Activated CD8-positive, alpha-beta T cell treated with anti-CD3 and anti-CD28 coated beads, Interleukin-2, amount 10 ng/mL, durations not matched to agents 7 days and 5 days (primary cell): ENCODE measurements at regions not wholly inside any gene's neighbourhood (a gene's known extent, or its start where the extent isn't known, plus 50 kb on each side); places are given as distances from the start of the nearest gene placed in this dataset.

Experiments
- ATAC-seq: fragments of 150-1000 bp; cut with Tn5 transposase; one replicate; pipeline ENCODE4 v1.10.0; 2021; ENCODE audit warnings: moderate library complexity
- CTCF ChIA-PET: fragments of 350-600 bp; sonication (Branson Sonifier 250); formaldehyde crosslinking; loops from one replicate; lab custom pipeline; 2021; ENCODE audit warnings: antibody characterized with exemption; lab: Charles Lee
- POLR2A ChIA-PET: fragments of 350-600 bp; sonication (Branson Sonifier 250); formaldehyde crosslinking; loops from one replicate; lab custom pipeline; 2021; ENCODE audit warnings: antibody characterized with exemption; lab: Charles Lee
- DNase-seq: peaks from one replicate; pipeline ENCODE4 v3.0.0-alpha.2; 2020
- H3K27ac Mint-ChIP-seq: one replicate; pipeline ENCODE4 v1.8.0; 2021; ENCODE audit warnings: mild to moderate bottlenecking, mixed read lengths
- H3K27me3 Mint-ChIP-seq: one replicate; pipeline ENCODE4 v1.8.0; 2021; ENCODE audit warnings: low read depth, mixed read lengths
- H3K36me3 Mint-ChIP-seq: one replicate; pipeline ENCODE4 v1.8.0; 2021; ENCODE audit warnings: low read depth, mixed read lengths
- H3K4me1 Mint-ChIP-seq: one replicate; pipeline ENCODE4 v1.8.0; 2021; ENCODE audit warnings: low read depth, mixed read lengths
- H3K4me3 Mint-ChIP-seq: one replicate; pipeline ENCODE4 v1.8.0; 2021; ENCODE audit warnings: mild to moderate bottlenecking, mixed read lengths
- H3K9me3 Mint-ChIP-seq: one replicate; pipeline ENCODE4 v1.8.0; 2022; ENCODE audit warnings: mixed read lengths; ENCODE audit not compliant: insufficient read depth

- POLR2A ChIA-PET = no interaction called here
- H3K36me3 Mint-ChIP-seq = no peaks in the 10 kb centered on the region
- DNase-seq (no peak), ATAC-seq (no peak)
- no peaks in the 10 kb centered on the region for H3K9me3 Mint-ChIP-seq
- no peak overlapping the region for H3K4me3 Mint-ChIP-seq
- no peak overlapping the region for H3K27ac Mint-ChIP-seq
- no peaks in the 10 kb centered on the region for H3K4me1 Mint-ChIP-seq
- CTCF ChIA-PET = no interaction called here
- H3K27me3 Mint-ChIP-seq = no peaks in the 10 kb centered on the region
Measured at GRCh38 chr2:187084524-187084923, 235.6 kb upstream of the ZSWIM2 start.

- DNase-seq (no peak), ATAC-seq (no peak)
- Mint-ChIP-seq H3K27me3 (no peaks in the 10 kb centered on the region), H3K4me3 (no peak overlapping the region), H3K4me1 (no peaks in the 10 kb centered on the region), H3K27ac (no peak overlapping the region), H3K36me3 (no peaks in the 10 kb centered on the region), H3K9me3 (no peaks in the 10 kb centered on the region)
- ChIA-PET CTCF (no interaction called here), POLR2A (no interaction called here)
Measured at GRCh38 chr2:187081461-187081860, 232.5 kb upstream of the ZSWIM2 start.

GRCh38 chr2:187079901-187080300 lies 230.9 kb upstream of the ZSWIM2 start:
- no peak for DNase-seq
- no peaks in the 10 kb centered on the region for H3K9me3 Mint-ChIP-seq
- no peak overlapping the region for H3K4me3 Mint-ChIP-seq
- H3K36me3 Mint-ChIP-seq = no peaks in the 10 kb centered on the region
- H3K27ac Mint-ChIP-seq = no peak overlapping the region
- H3K4me1 Mint-ChIP-seq = no peaks in the 10 kb centered on the region
- no peak for ATAC-seq
- CTCF ChIA-PET = no interaction called here
- POLR2A ChIA-PET = no interaction called here
- no peaks in the 10 kb centered on the region for H3K27me3 Mint-ChIP-seq

- Mint-ChIP-seq H3K36me3 (no peaks in the 10 kb centered on the region), H3K9me3 (no peaks in the 10 kb centered on the region), H3K4me1 (no peaks in the 10 kb centered on the region), H3K4me3 (no peak overlapping the region), H3K27ac (no peak overlapping the region), H3K27me3 (no peaks in the 10 kb centered on the region)
- POLR2A ChIA-PET = no interaction called here
- DNase-seq (no peak), ATAC-seq (no peak)
- CTCF ChIA-PET = interaction anchor here (0.6 kb wide), 1 partner anchor 34 kb away, joined by 3 read pairs; no protein-coding TSS in a partner anchor
Measured at GRCh38 chr2:187078297-187078696, 229.3 kb upstream of the ZSWIM2 start.

GRCh38 chr2:187075671-187076070 lies 226.7 kb upstream of the ZSWIM2 start:
- no peak overlapping the region for H3K27ac Mint-ChIP-seq
- no peaks in the 10 kb centered on the region for H3K9me3 Mint-ChIP-seq
- no peaks in the 10 kb centered on the region for H3K27me3 Mint-ChIP-seq
- H3K4me3 Mint-ChIP-seq = no peak overlapping the region
- POLR2A ChIA-PET = no interaction called here
- H3K4me1 Mint-ChIP-seq = no peaks in the 10 kb centered on the region
- no peaks in the 10 kb centered on the region for H3K36me3 Mint-ChIP-seq
- no peak for DNase-seq
- ATAC-seq = no peak
- CTCF ChIA-PET = no interaction called here

- Mint-ChIP-seq H3K36me3 (no peaks in the 10 kb centered on the region), H3K4me1 (no peaks in the 10 kb centered on the region), H3K4me3 (no peak overlapping the region), H3K9me3 (no peaks in the 10 kb centered on the region), H3K27ac (no peak overlapping the region), H3K27me3 (no peaks in the 10 kb centered on the region)
- ChIA-PET POLR2A (no interaction called here), CTCF (no interaction called here)
- DNase-seq = no peak
- ATAC-seq = no peak
Measured at GRCh38 chr2:187075199-187075635, 226.2 kb upstream of the ZSWIM2 start.

- Mint-ChIP-seq H3K36me3 (no peaks in the 10 kb centered on the region), H3K9me3 (no peaks in the 10 kb centered on the region), H3K4me1 (no peaks in the 10 kb centered on the region), H3K27ac (no peak overlapping the region), H3K4me3 (no peak overlapping the region), H3K27me3 (no peaks in the 10 kb centered on the region)
- no peak for DNase-seq
- no peak for ATAC-seq
- ChIA-PET CTCF (no interaction called here), POLR2A (no interaction called here)
Measured at GRCh38 chr2:187058198-187058597, 209.2 kb upstream of the ZSWIM2 start.

- ATAC-seq = no peak
- no peaks in the 10 kb centered on the region for H3K4me1 Mint-ChIP-seq
- CTCF ChIA-PET = no interaction called here
- no peak for DNase-seq
- H3K4me3 Mint-ChIP-seq = no peak overlapping the region
- no peaks in the 10 kb centered on the region for H3K36me3 Mint-ChIP-seq
- H3K27ac Mint-ChIP-seq = no peak overlapping the region
- no peaks in the 10 kb centered on the region for H3K9me3 Mint-ChIP-seq
- no peaks in the 10 kb centered on the region for H3K27me3 Mint-ChIP-seq
- POLR2A ChIA-PET = no interaction called here
Measured at GRCh38 chr2:187057466-187057865, 208.5 kb upstream of the ZSWIM2 start.

GRCh38 chr2:187056416-187057334 lies 207.7 kb upstream of the ZSWIM2 start:
- no peaks in the 10 kb centered on the region for H3K27me3 Mint-ChIP-seq
- H3K27ac Mint-ChIP-seq = no peak overlapping the region
- no peak overlapping the region for H3K4me3 Mint-ChIP-seq
- DNase-seq (no peak), ATAC-seq (no peak)
- CTCF ChIA-PET = no interaction called here
- H3K36me3 Mint-ChIP-seq = no peaks in the 10 kb centered on the region
- H3K9me3 Mint-ChIP-seq = no peaks in the 10 kb centered on the region
- no peaks in the 10 kb centered on the region for H3K4me1 Mint-ChIP-seq
- POLR2A ChIA-PET = no interaction called here

- no peaks in the 10 kb centered on the region for H3K27me3 Mint-ChIP-seq
- H3K36me3 Mint-ChIP-seq = no peaks in the 10 kb centered on the region
- DNase-seq (no peak), ATAC-seq (no peak)
- no peaks in the 10 kb centered on the region for H3K9me3 Mint-ChIP-seq
- H3K27ac Mint-ChIP-seq = no peak overlapping the region
- CTCF ChIA-PET = no interaction called here
- POLR2A ChIA-PET = no interaction called here
- no peak overlapping the region for H3K4me3 Mint-ChIP-seq
- no peaks in the 10 kb centered on the region for H3K4me1 Mint-ChIP-seq
Measured at GRCh38 chr2:187055463-187055862, 206.5 kb upstream of the ZSWIM2 start.

- no peak overlapping the region for H3K27ac Mint-ChIP-seq
Measured at GRCh38 chr2:187054501-187055319, 205.7 kb upstream of the ZSWIM2 start.

GRCh38 chr2:187051350-187051749 lies 202.4 kb upstream of the ZSWIM2 start:
- Mint-ChIP-seq H3K4me1 (no peaks in the 10 kb centered on the region), H3K9me3 (no peaks in the 10 kb centered on the region), H3K36me3 (no peaks in the 10 kb centered on the region), H3K27me3 (no peaks in the 10 kb centered on the region), H3K27ac (no peak overlapping the region), H3K4me3 (no peak overlapping the region)
- ChIA-PET POLR2A (no interaction called here), CTCF (no interaction called here)
- ATAC-seq = no peak
- no peak for DNase-seq

More at GRCh38 chr2:187054501-187055319, 205.7 kb upstream of the ZSWIM2 start:
- ChIA-PET POLR2A (no interaction called here), CTCF (no interaction called here)
- Mint-ChIP-seq H3K27me3 (no peaks in the 10 kb centered on the region), H3K4me3 (no peak overlapping the region), H3K9me3 (no peaks in the 10 kb centered on the region), H3K4me1 (no peaks in the 10 kb centered on the region), H3K36me3 (no peaks in the 10 kb centered on the region)
- no peak for ATAC-seq
- no peak for DNase-seq
